GM12865 (cell line): ENCODE measurements at regions not wholly inside any gene's neighbourhood (a gene's known extent, or its start where the extent isn't known, plus 50 kb on each side); places are given as distances from the start of the nearest gene placed in this dataset.

Source experiments
- DNase-seq: peaks from one replicate; pipeline ENCODE4 v3.0.0; 2010; ENCODE audit warnings: low read depth
- H3K4me3 ChIP-seq: 2 replicates; pipeline ENCODE4 v1.5.1; 2011; ENCODE audit warnings: mild to moderate bottlenecking, low read depth, low read length, control low read depth
- CTCF ChIP-seq: IDR thresholded peaks from 2 replicates; pipeline ENCODE4 v1.5.1; 2011; ENCODE audit warnings: low read length, control low read depth, low read depth, inconsistent platforms; ENCODE audit not compliant: insufficient read depth; ENCODE audit errors: missing control alignments

GRCh38 chr12:73161970-73162369, 889.8 kb downstream of the TRHDE start:
- H3K4me3 ChIP-seq = no peak overlapping the region
- no peak for TF ChIP-seq CTCF
- DNase-seq = no peak

GRCh38 chr12:73180734-73181133, 908.6 kb downstream of the TRHDE start:
- DNase-seq = no peak
- TF ChIP-seq CTCF = no peak
- H3K4me3 ChIP-seq = no peak overlapping the region

- DNase-seq = no peak
- no peak for TF ChIP-seq CTCF
- H3K4me3 ChIP-seq = no peak overlapping the region
Observed at GRCh38 chr12:73181244-73181643, 909.1 kb downstream of the TRHDE start.

- DNase-seq = no peak
- TF ChIP-seq CTCF = no peak
- H3K4me3 ChIP-seq = no peak overlapping the region
Observed at GRCh38 chr12:73185403-73185802, 913.2 kb downstream of the TRHDE start.

- no peak for TF ChIP-seq CTCF
Observed at GRCh38 chr12:73186272-73186671, 914.1 kb downstream of the TRHDE start.

GRCh38 chr12:73187765-73188164, 915.6 kb downstream of the TRHDE start:
- H3K4me3 ChIP-seq = no peak overlapping the region
- no peak for DNase-seq
- no peak for TF ChIP-seq CTCF

More at GRCh38 chr12:73186272-73186671, 914.1 kb downstream of the TRHDE start:
- H3K4me3 ChIP-seq = no peak overlapping the region
- no peak for DNase-seq

- no peak for TF ChIP-seq CTCF
- no peak for DNase-seq
- H3K4me3 ChIP-seq = no peak overlapping the region
Observed at GRCh38 chr12:73210548-73211204, 938.5 kb downstream of the TRHDE start.
